Fibroblast of villous mesenchyme (primary cell): ENCODE measurements at regions not wholly inside any gene's neighbourhood (a gene's known extent, or its start where the extent isn't known, plus 50 kb on each side); places are given as distances from the start of the nearest gene placed in this dataset.

Source experiments
- DNase-seq: peaks from one replicate; pipeline ENCODE4 v3.0.0-alpha.2; 2010; ENCODE audit warnings: low read depth
- H3K4me3 ChIP-seq: 2 replicates; pipeline ENCODE4 v1.5.1; 2011; ENCODE audit warnings: low read depth, mild to moderate bottlenecking, low read length
- CTCF ChIP-seq: IDR thresholded peaks from 2 replicates; pipeline ENCODE4 v1.5.1; 2012; ENCODE audit warnings: low read depth, mild to moderate bottlenecking, low read length; ENCODE audit not compliant: insufficient read depth

DNA sequence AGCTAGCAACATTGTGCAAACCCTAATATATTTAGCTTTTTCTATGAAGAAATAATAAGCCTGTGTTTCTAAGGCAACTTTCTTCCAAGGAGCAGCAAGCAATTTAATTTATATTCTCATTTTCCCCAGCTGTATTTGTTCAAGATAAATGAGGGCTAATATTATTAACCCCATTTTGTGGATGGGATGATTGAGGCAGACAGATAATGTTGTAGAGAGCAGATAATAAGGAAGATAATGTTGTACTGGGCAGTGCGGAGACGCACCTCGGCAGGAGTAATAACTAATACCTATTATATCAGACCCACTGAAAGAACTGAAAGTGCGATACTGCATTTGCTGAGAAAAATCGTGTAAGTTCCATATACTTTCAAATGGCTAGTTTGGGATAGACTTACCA, 344.1 kb upstream of the FANCL start:
- no peak for DNase-seq
- TF ChIP-seq CTCF: no peak
- no peak overlapping the region for H3K4me3 ChIP-seq

GRCh38 chr2:58584606-58585118, 343.5 kb upstream of the FANCL start:
- TF ChIP-seq CTCF: no peak
- DNase-seq: no peak
- H3K4me3 ChIP-seq: no peak overlapping the region

DNA sequence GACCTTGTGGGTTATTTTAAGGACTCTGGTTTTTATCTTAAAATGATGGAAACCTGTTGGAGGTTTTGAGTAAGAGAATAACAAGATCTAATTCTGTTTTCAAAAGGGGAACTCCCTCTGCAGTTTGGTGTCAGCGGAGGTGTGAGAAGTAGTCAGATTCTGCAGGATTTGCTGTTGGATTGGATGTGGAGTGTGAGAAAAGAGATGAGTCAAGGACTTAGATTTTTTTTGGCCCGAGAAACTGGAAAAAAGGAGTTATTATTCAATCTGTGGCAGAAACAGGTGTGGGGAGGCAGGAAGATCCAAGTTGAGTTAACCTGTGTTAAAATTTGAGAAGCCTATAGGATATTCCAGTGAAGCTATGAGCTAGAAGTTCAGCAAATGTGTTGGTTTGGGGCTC, 337.2 kb upstream of the FANCL start:
- no peak for TF ChIP-seq CTCF
- no peak for DNase-seq
- no peak overlapping the region for H3K4me3 ChIP-seq

- no peak overlapping the region for H3K4me3 ChIP-seq
- no peak for DNase-seq
- no peak for TF ChIP-seq CTCF
Observed at GRCh38 chr2:58574873-58575272, 333.7 kb upstream of the FANCL start.

- DNase-seq: no peak
- no peak for TF ChIP-seq CTCF
- H3K4me3 ChIP-seq: no peak overlapping the region
Observed at GRCh38 chr2:58572731-58573130, 331.6 kb upstream of the FANCL start.

DNA sequence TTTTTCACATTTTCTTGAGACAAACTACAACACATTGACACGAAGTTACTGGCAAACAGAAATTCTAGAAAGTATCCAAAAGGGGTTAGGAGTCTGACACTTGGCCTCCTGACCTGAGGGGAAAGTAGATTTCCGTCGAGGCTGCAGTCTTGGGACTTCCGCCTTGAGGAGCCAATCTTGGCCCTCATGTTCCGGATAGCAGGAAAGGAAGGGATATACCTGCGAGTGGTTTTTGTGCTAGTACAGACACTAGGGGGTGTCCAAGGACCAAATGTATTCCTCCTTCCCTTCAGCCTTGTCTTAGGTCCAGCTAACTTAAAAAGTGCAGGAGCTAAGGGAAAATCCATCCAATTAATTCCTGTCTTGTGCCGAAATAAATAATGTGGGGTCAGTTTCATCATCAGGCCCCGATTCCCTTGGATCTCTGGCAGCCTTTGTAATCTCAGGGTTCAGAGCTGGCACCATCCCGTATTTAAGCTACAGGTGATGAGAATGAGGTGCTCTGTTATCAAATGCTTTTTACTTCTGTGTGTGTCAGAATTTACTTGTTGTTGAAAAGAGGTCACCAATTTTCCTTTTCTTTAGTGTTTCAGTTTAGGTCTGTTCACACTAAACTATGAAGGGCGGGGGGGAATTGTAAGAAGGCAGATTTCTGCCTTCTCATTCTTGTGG, 330.2 kb upstream of the FANCL start:
- no peak overlapping the region for H3K4me3 ChIP-seq
- peak; percentile 72 for DNase-seq
- peak; percentile 79 for TF ChIP-seq CTCF
